HG03097 (cell line): ENCODE measurements at regions not wholly inside any gene's neighbourhood (a gene's known extent, or its start where the extent isn't known, plus 50 kb on each side); places are given as distances from the start of the nearest gene placed in this dataset.

Source experiments
- ATAC-seq: cut with Tn5 transposase; IDR thresholded peaks from one replicate; pipeline ENCODE4 v1.9.1; 2021; ENCODE audit not compliant: unreplicated experiment, low FRiP score

DNA sequence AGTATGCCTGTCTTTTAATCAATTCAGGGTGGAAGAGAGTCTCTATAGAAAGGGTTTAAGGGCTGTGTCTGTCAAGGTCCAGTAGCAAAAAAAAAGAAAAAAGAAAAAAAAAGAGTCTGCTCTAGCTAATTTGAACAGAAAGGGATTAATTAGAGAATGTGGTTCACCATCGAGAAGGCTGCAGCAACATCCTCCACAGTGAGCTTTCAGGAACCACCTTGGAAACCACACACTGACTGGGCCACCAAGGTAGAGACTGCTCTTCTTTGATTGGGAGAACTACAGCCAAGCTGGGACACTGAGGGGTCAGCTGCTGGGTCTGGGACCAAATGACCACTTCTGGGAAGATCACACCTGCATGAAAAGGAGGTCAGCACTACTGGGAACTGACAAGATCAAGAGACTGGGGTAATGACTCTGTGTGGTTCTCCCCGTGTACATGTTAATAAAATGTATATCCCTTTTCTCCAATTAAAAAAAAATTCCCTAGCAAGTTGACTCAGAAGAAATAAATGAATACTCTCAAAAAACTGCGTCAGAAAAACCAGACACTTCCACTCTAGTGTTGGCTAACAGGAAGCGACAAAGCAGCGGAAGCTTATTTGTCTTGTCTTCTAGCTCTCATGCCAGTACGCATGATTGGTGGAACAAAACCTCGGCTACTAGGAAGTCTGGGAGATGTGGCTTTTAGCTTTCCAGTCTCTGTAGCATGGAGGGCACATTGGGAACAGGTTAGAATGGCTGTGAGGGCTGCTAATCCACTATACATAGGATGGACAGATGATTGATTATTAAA lies 60.0 kb upstream of the IVNS1ABP start:
- no peak for ATAC-seq

GRCh38 chr1:185376288-185376687 lies 59.2 kb upstream of the IVNS1ABP start:
- ATAC-seq = no peak

GRCh38 chr1:185375583-185375982 lies 58.5 kb upstream of the IVNS1ABP start:
- ATAC-seq = no peak

DNA sequence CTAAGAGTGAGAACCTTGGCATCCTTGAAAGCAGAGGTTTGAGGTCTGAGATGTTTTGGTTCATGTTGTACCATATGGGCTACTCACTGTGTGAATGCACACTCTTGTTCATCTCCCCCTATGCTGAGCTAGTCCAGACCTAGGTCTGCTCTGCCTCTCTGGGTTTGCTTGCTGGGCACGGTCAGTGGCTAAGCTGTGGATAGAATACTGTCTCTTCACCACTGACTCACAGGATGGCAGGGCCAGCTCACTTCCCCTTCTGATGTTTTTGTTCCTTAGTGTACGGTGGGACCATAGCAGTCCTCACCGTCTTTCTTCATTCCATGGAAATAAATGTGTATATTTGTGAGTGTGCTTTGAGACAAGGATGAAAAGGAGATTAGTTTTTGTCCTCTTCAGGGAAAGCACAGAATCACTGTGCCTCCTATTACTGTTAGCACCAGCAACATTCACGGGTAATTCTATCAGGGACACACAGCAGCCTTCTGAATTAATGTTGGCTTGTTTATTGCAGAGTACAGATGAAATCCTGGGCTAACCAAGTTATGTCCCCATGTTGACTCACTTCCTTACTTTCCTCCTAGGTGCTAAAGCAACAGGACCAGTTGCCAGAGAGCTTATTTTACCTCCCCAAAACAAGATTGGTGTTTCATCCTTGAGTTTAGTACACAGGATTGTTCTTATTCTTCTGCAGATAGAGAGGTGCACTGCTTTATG lies 56.9 kb upstream of the IVNS1ABP start:
- ATAC-seq = no peak

DNA sequence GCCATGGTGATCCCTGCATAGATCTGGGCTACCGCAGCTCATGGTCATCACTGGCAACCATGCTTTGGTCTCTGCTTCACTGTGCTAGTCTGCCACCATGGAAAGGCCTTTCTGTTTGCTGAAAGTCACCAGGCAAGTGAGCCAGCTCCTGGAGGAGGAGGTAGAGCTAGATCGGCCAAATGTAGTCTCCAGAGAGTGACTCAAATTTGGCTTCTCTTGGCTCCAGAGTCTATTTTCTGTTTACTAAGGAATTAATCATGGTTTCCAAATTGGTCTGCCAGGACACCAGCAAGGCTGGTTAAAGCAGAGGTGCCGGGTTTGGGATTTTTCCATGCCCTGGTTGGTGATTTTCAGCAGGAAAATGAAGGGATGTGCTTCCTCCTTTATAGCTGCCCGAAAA lies 52.7 kb upstream of the IVNS1ABP start:
- no peak for ATAC-seq

DNA sequence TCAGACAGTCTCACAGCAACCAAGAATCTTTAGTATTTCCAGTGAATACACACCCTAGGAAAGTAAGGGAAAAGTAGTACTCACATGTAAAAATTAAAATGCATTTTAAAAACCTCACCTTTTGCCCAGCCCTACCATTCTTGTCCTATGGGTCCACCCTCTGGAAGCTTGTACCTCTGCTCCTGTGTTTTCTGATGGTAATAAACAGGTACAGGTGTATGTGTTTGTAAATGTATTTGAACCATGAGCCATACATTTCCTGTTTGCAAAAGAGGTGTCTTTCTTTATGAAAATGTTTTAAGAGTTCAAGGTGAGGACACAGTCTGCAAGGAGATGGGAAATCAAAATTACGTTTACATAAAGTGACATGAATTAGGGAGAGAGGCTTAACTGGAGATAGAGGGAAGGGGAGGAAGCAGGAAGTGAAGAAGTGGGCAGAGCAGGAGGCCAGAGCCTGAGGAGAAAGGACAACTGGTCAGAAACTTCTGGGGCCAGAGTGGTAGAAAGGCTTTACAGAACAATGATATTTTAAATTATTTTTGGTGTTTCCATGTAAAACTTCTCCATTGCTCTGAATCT lies 52.0 kb upstream of the IVNS1ABP start:
- no peak for ATAC-seq

- no peak for ATAC-seq
These were observed 51.3 kb upstream of the IVNS1ABP start for GRCh38 chr1:185368313-185368855.

GRCh38 chr1:185367218-185367617 lies 50.2 kb upstream of the IVNS1ABP start:
- ATAC-seq = no peak
